GM23338 (cell line): ENCODE measurements at regions not wholly inside any gene's neighbourhood (a gene's known extent, or its start where the extent isn't known, plus 50 kb on each side); places are given as distances from the start of the nearest gene placed in this dataset.

Experiments
- CREB1 ChIP-seq: fragments of 250-450 bp; sonication (Bioruptor Pico); IDR thresholded peaks from 2 replicates; pipeline ENCODE4 v1.5.0; 2020; ENCODE audit warnings: low read depth, mild to moderate bottlenecking, moderate library complexity
- EZH2phosphoT487 ChIP-seq: fragments of 200-600 bp; sonication (generic); IDR thresholded peaks from one replicate; pipeline ENCODE4 v1.8.1; 2018; ENCODE audit warnings: antibody characterized with exemption; ENCODE audit not compliant: unreplicated experiment
- NANOG ChIP-seq: IDR thresholded peaks from 2 replicates; pipeline ENCODE4 v1.6.1; 2016; ENCODE audit warnings: antibody characterized with exemption, borderline replicate concordance
- POLR2AphosphoS5 ChIP-seq: IDR thresholded peaks from 2 replicates; pipeline ENCODE4 v1.6.1; 2016; ENCODE audit warnings: antibody characterized with exemption, low read depth
- STAT1 ChIP-seq: IDR thresholded peaks from one replicate; pipeline ENCODE4 v1.6.1; 2016; ENCODE audit warnings: antibody characterized with exemption; ENCODE audit not compliant: unreplicated experiment
- ZNF114 ChIP-seq: fragments of 250-450 bp; sonication (Bioruptor Pico); IDR thresholded peaks from 2 replicates; pipeline ENCODE4 v1.5.0; 2020; ENCODE audit warnings: mild to moderate bottlenecking, moderate library complexity
- ZNF331 ChIP-seq: fragments of 250-450 bp; sonication (Bioruptor Pico); IDR thresholded peaks from 2 replicates; pipeline ENCODE4 v1.5.0; 2020; ENCODE audit warnings: low read depth, mild to moderate bottlenecking, moderate library complexity
- TF ChIP-seq, protein P1 (sequence below): fragments of 250-450 bp; sonication (Bioruptor Pico); IDR thresholded peaks from 2 replicates; pipeline ENCODE4 v1.5.0; 2020; ENCODE audit warnings: mild to moderate bottlenecking, moderate library complexity
- TF ChIP-seq, protein P2 (sequence below): IDR thresholded peaks from 2 replicates; pipeline ENCODE4 v1.6.1; 2016; ENCODE audit warnings: antibody characterized with exemption
- TF ChIP-seq, protein P3 (sequence below): IDR thresholded peaks from one replicate; pipeline ENCODE4 v1.6.1; 2018; ENCODE audit warnings: antibody characterized with exemption; ENCODE audit not compliant: unreplicated experiment

DNA sequence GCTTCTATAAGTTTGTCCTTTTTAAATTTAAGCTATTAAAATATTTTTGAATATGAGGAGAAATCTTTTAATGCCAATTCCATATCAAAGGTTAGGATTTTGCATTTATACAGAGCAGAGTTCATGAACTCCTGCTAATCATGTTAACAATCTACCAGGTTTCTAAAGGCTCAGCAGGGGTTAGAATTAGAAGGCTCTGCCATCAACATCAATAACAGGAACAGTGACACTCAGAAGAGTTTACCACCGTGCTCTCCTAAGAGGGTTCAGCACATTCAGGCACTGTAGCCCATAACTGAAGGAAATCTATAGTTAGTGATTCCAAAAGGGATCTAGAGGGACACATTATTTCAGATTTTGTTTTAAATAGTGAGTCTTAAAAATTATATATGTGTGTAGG is 100.1 kb downstream of the HOXA1 start (continued):
- TF ChIP-seq, protein P1, sequence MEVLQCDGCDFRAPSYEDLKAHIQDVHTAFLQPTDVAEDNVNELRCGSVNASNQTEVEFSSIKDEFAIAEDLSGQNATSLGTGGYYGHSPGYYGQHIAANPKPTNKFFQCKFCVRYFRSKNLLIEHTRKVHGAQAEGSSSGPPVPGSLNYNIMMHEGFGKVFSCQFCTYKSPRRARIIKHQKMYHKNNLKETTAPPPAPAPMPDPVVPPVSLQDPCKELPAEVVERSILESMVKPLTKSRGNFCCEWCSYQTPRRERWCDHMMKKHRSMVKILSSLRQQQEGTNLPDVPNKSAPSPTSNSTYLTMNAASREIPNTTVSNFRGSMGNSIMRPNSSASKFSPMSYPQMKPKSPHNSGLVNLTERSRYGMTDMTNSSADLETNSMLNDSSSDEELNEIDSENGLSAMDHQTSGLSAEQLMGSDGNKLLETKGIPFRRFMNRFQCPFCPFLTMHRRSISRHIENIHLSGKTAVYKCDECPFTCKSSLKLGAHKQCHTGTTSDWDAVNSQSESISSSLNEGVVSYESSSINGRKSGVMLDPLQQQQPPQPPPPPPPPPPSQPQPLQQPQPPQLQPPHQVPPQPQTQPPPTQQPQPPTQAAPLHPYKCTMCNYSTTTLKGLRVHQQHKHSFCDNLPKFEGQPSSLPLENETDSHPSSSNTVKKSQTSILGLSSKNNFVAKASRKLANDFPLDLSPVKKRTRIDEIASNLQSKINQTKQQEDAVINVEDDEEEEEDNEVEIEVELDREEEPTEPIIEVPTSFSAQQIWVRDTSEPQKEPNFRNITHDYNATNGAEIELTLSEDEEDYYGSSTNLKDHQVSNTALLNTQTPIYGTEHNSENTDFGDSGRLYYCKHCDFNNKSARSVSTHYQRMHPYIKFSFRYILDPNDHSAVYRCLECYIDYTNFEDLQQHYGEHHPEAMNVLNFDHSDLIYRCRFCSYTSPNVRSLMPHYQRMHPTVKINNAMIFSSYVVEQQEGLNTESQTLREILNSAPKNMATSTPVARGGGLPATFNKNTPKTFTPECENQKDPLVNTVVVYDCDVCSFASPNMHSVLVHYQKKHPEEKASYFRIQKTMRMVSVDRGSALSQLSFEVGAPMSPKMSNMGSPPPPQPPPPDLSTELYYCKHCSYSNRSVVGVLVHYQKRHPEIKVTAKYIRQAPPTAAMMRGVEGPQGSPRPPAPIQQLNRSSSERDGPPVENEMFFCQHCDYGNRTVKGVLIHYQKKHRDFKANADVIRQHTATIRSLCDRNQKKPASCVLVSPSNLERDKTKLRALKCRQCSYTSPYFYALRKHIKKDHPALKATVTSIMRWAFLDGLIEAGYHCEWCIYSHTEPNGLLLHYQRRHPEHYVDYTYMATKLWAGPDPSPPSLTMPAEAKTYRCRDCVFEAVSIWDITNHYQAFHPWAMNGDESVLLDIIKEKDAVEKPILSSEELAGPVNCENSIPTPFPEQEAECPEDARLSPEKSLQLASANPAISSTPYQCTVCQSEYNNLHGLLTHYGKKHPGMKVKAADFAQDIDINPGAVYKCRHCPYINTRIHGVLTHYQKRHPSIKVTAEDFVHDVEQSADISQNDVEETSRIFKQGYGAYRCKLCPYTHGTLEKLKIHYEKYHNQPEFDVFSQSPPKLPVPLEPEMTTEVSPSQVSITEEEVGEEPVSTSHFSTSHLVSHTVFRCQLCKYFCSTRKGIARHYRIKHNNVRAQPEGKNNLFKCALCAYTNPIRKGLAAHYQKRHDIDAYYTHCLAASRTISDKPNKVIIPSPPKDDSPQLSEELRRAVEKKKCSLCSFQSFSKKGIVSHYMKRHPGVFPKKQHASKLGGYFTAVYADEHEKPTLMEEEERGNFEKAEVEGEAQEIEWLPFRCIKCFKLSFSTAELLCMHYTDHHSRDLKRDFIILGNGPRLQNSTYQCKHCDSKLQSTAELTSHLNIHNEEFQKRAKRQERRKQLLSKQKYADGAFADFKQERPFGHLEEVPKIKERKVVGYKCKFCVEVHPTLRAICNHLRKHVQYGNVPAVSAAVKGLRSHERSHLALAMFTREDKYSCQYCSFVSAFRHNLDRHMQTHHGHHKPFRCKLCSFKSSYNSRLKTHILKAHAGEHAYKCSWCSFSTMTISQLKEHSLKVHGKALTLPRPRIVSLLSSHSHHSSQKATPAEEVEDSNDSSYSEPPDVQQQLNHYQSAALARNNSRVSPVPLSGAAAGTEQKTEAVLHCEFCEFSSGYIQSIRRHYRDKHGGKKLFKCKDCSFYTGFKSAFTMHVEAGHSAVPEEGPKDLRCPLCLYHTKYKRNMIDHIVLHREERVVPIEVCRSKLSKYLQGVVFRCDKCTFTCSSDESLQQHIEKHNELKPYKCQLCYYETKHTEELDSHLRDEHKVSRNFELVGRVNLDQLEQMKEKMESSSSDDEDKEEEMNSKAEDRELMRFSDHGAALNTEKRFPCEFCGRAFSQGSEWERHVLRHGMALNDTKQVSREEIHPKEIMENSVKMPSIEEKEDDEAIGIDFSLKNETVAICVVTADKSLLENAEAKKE (CRISPR knock-in tag) = no peak
- TF ChIP-seq, protein P2, sequence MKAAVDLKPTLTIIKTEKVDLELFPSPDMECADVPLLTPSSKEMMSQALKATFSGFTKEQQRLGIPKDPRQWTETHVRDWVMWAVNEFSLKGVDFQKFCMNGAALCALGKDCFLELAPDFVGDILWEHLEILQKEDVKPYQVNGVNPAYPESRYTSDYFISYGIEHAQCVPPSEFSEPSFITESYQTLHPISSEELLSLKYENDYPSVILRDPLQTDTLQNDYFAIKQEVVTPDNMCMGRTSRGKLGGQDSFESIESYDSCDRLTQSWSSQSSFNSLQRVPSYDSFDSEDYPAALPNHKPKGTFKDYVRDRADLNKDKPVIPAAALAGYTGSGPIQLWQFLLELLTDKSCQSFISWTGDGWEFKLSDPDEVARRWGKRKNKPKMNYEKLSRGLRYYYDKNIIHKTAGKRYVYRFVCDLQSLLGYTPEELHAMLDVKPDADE = no peak
- TF ChIP-seq CREB1 (CRISPR knock-in tag) = no peak
- no peak for TF ChIP-seq ZNF331 (CRISPR knock-in tag)
- TF ChIP-seq ZNF114 = no peak
- TF ChIP-seq NANOG = no peak
- TF ChIP-seq POLR2AphosphoS5 = no peak
- TF ChIP-seq, protein P3, sequence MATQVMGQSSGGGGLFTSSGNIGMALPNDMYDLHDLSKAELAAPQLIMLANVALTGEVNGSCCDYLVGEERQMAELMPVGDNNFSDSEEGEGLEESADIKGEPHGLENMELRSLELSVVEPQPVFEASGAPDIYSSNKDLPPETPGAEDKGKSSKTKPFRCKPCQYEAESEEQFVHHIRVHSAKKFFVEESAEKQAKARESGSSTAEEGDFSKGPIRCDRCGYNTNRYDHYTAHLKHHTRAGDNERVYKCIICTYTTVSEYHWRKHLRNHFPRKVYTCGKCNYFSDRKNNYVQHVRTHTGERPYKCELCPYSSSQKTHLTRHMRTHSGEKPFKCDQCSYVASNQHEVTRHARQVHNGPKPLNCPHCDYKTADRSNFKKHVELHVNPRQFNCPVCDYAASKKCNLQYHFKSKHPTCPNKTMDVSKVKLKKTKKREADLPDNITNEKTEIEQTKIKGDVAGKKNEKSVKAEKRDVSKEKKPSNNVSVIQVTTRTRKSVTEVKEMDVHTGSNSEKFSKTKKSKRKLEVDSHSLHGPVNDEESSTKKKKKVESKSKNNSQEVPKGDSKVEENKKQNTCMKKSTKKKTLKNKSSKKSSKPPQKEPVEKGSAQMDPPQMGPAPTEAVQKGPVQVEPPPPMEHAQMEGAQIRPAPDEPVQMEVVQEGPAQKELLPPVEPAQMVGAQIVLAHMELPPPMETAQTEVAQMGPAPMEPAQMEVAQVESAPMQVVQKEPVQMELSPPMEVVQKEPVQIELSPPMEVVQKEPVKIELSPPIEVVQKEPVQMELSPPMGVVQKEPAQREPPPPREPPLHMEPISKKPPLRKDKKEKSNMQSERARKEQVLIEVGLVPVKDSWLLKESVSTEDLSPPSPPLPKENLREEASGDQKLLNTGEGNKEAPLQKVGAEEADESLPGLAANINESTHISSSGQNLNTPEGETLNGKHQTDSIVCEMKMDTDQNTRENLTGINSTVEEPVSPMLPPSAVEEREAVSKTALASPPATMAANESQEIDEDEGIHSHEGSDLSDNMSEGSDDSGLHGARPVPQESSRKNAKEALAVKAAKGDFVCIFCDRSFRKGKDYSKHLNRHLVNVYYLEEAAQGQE = no peak
- TF ChIP-seq EZH2phosphoT487 = no peak
- TF ChIP-seq STAT1 = no peak
